B cell (primary cell): ENCODE measurements at regions not wholly inside any gene's neighbourhood (a gene's known extent, or its start where the extent isn't known, plus 50 kb on each side); places are given as distances from the start of the nearest gene placed in this dataset.

Experiments
- ATAC-seq: fragments of 200-7000 bp; cut with Tn5 transposase; one replicate; pipeline ENCODE4 v1.10.0; 2021; ENCODE audit warnings: low read depth, mild to moderate bottlenecking, moderate number of reproducible peaks, moderate library complexity
- CTCF ChIA-PET: fragments of 350-600 bp; sonication (Branson Sonifier 250); formaldehyde crosslinking; loops from one replicate; lab custom pipeline; 2021; ENCODE audit warnings: antibody characterized with exemption, inconsistent platforms; lab: Charles Lee
- POLR2A ChIA-PET: fragments of 350-600 bp; sonication (Branson Sonifier 250); formaldehyde crosslinking; loops from one replicate; lab custom pipeline; 2021; ENCODE audit warnings: antibody characterized with exemption; lab: Charles Lee
- DNase-seq: peaks from one replicate; pipeline ENCODE4 v3.0.0; 2013
- H2AFZ ChIP-seq: 2 replicates; pipeline ENCODE4 v1.6.1; 2012; ENCODE audit warnings: mild to moderate bottlenecking, low read depth, low read length; ENCODE audit not compliant: insufficient read depth, poor library complexity, severe bottlenecking
- H3K27ac ChIP-seq, 2 donors: 1 replicate in 1 of 2; 2 replicates in 1 of 2; pipeline ENCODE4 v1.5.1; 2012 to 2013; ENCODE audit warnings: low read length in 2 of 2, mild to moderate bottlenecking in 2 of 2, moderate library complexity in 1 of 2
- H3K27me3 ChIP-seq, 4 experiments: fragments of 200-600 bp in 1 of 4; sonication (generic) in 1 of 4; replicated peaks in 1 of 4; 1 replicate in 2 of 4; 2 replicates in 2 of 4; pipeline versions ENCODE4 v1.6.1 to v1.7.0; 2013 to 2016; ENCODE audit warnings: low read length in 3 of 4, mild to moderate bottlenecking in 2 of 4, mixed read lengths in 1 of 4, moderate library complexity in 1 of 4; ENCODE audit not compliant: insufficient read depth in 4 of 4, control insufficient read depth in 3 of 4; ENCODE audit errors: control extremely low read depth in 1 of 4
- H3K36me3 ChIP-seq, 2 experiments: replicated peaks in 1 of 2; 1 replicate in 1 of 2; 2 replicates in 1 of 2; pipeline versions ENCODE4 v1.6.1 to v1.7.1; 2013; ENCODE audit warnings: low read length in 1 of 2; ENCODE audit not compliant: insufficient read depth in 2 of 2, control insufficient read depth in 1 of 2; ENCODE audit errors: control extremely low read depth in 1 of 2, extremely low read depth in 1 of 2
- H3K4me1 ChIP-seq, 2 donors: fragments of 200-600 bp in 1 of 2; sonication (generic) in 1 of 2; 1 replicate in 1 of 2; 2 replicates in 1 of 2; pipeline versions ENCODE4 v1.5.1 to v1.6.1; 2013 to 2017; ENCODE audit warnings: low read length in 2 of 2; ENCODE audit not compliant: control insufficient read depth in 2 of 2, insufficient read depth in 2 of 2
- H3K4me2 ChIP-seq: replicated peaks from 2 replicates; pipeline ENCODE3; 2012; ENCODE audit warnings: mild to moderate bottlenecking, low read depth, low read length; ENCODE audit not compliant: poor library complexity, severe bottlenecking
- H3K4me3 ChIP-seq, 5 experiments: fragments of 200-600 bp in 1 of 5; sonication (generic) in 1 of 5; 1 replicate in 3 of 5; 2 replicates in 2 of 5; pipeline versions ENCODE4 v1.5.1 to v1.7.0; 2011 to 2016; ENCODE audit warnings: low read length in 4 of 5, mild to moderate bottlenecking in 4 of 5, low read depth in 2 of 5, control low read depth in 1 of 5, moderate library complexity in 1 of 5; ENCODE audit not compliant: insufficient read depth in 1 of 5; ENCODE audit errors: control extremely low read depth in 1 of 5, extremely low read depth in 1 of 5
- H3K79me2 ChIP-seq: fragments of 200-600 bp; sonication (generic); one replicate; pipeline ENCODE4 v1.6.0; 2016; ENCODE audit warnings: low read length; ENCODE audit not compliant: control insufficient read depth, insufficient read depth
- H3K9ac ChIP-seq: fragments of 200-600 bp; sonication (generic); 2 replicates; pipeline ENCODE4 v1.6.1; 2017; ENCODE audit warnings: mild to moderate bottlenecking, low read length, moderate library complexity
- H3K9me3 ChIP-seq, 3 donors: one replicate each; pipeline versions ENCODE4 v1.6.1 to v1.7.1; 2013; ENCODE audit warnings: low read length in 2 of 3; ENCODE audit not compliant: control insufficient read depth in 2 of 3, insufficient read depth in 1 of 3; ENCODE audit errors: control extremely low read depth in 1 of 3
- H4K20me1 ChIP-seq: 2 replicates; pipeline ENCODE4 v1.6.0; 2012; ENCODE audit warnings: mild to moderate bottlenecking, low read length; ENCODE audit not compliant: insufficient read depth, control insufficient read depth, poor library complexity, severe bottlenecking
- H3K27ac Mint-ChIP-seq: one replicate; pipeline ENCODE4 v1.8.0; 2021; ENCODE audit warnings: mixed read lengths
- H3K27me3 Mint-ChIP-seq: one replicate; pipeline ENCODE4 v1.8.0; 2021; ENCODE audit warnings: mixed read lengths
- H3K4me1 Mint-ChIP-seq: one replicate; pipeline ENCODE4 v1.8.0; 2021; ENCODE audit warnings: mixed read lengths
- H3K4me3 Mint-ChIP-seq: one replicate; pipeline ENCODE4 v1.8.0; 2021; ENCODE audit warnings: mixed read lengths
- H3K9me3 Mint-ChIP-seq: one replicate; pipeline ENCODE4 v1.8.0; 2022; ENCODE audit warnings: mixed read lengths; ENCODE audit not compliant: insufficient read depth
- CTCF ChIP-seq: fragments of 200-600 bp; IDR thresholded peaks from one replicate; pipeline ENCODE4 v1.8.0; 2022; ENCODE audit warnings: antibody characterized with exemption, mild to moderate bottlenecking
- EZH2 ChIP-seq: IDR thresholded peaks from 2 replicates; pipeline ENCODE4 v1.6.1; 2012; ENCODE audit warnings: borderline replicate concordance, low read depth, mild to moderate bottlenecking, moderate library complexity, low read length; ENCODE audit not compliant: insufficient read depth, poor library complexity, severe bottlenecking
- WGBS: methylation state at CpG from one replicate; pipeline ENCODE4 v1.1.5; 2013; ENCODE audit warnings: missing lambda C conversion rate; ENCODE audit not compliant: insufficient coverage; 5-methylcytosine and 5-hydroxymethylcytosine counted together
- intact Hi-C: fragments of 100-400 bp; cut with micrococcal nuclease; formaldehyde crosslinking; loops from one replicate; pipeline ENCODE4 v1.10.0; 2022

- no peak overlapping the region for H2AFZ ChIP-seq
- intact Hi-C loops, result no loop called here
- no peaks in the 10 kb centered on the region for H3K9me3 ChIP-seq
- ATAC-seq (no peak), DNase-seq (no peak)
- Mint-ChIP-seq H3K9me3 (no peaks in the 10 kb centered on the region), H3K4me1 (no peaks in the 10 kb centered on the region), H3K27ac (no peak overlapping the region), H3K27me3 (peaks cover 20% of the 10 kb centered on the region), H3K4me3 (no peak overlapping the region)
- no peak overlapping the region for H3K4me2 ChIP-seq
- H4K20me1 ChIP-seq, result no peaks in the 10 kb centered on the region
- POLR2A ChIA-PET, result no interaction called here
- no peak overlapping the region for H3K9ac ChIP-seq
- 67% methylated on average over 8 of the region's 10 CpGs for WGBS
- H3K79me2 ChIP-seq, result no peaks in the 10 kb centered on the region
- H3K27me3 ChIP-seq, result no peaks in the 10 kb centered on the region
- CTCF ChIA-PET, result no interaction called here
- no peaks in the 10 kb centered on the region for H3K36me3 ChIP-seq
- no peak overlapping the region for H3K4me3 ChIP-seq
- H3K4me1 ChIP-seq, result no peaks in the 10 kb centered on the region
- H3K27ac ChIP-seq, result no peak overlapping the region
- TF ChIP-seq EZH2 (no peak), CTCF (no peak)
These were observed 104.6 kb upstream of the TEX51 start for GRCh38 chr2:126793885-126794613.

GRCh38 chr2:126795656-126796055, 103.0 kb upstream of the TEX51 start:
- peaks cover 16% of the 10 kb centered on the region for H3K27me3 Mint-ChIP-seq

More at GRCh38 chr2:126795656-126796055, 103.0 kb upstream of the TEX51 start:
- Histone ChIP-seq H2AFZ (no peak overlapping the region), H3K4me3 (no peak overlapping the region), H3K4me2 (no peak overlapping the region), H3K79me2 (no peaks in the 10 kb centered on the region), H3K27ac (no peak overlapping the region), H4K20me1 (no peaks in the 10 kb centered on the region), H3K4me1 (no peaks in the 10 kb centered on the region), H3K9ac (no peak overlapping the region), H3K9me3 (no peaks in the 10 kb centered on the region), H3K27me3 (no peaks in the 10 kb centered on the region), H3K36me3 (no peaks in the 10 kb centered on the region)
- ChIA-PET CTCF (no interaction called here), POLR2A (no interaction called here)
- Mint-ChIP-seq H3K9me3 (no peaks in the 10 kb centered on the region), H3K27ac (no peak overlapping the region), H3K4me1 (no peaks in the 10 kb centered on the region), H3K4me3 (no peak overlapping the region)
- WGBS, result 79% methylated on average over 7 of the region's 8 CpGs
- TF ChIP-seq EZH2 (no peak), CTCF (no peak)
- ATAC-seq (no peak), DNase-seq (no peak)
- intact Hi-C loops, result no loop called here
